Inflammatory macrophage treated with lipopolysaccharide for 1 hour (primary cell): ENCODE measurements at regions not wholly inside any gene's neighbourhood (a gene's known extent, or its start where the extent isn't known, plus 50 kb on each side); places are given as distances from the start of the nearest gene placed in this dataset.
"Not testable (repeated sequence)": the region's sequence is repeated elsewhere in the genome, so short reads cannot be mapped to it uniquely, and the experiment has no call there.

Experiments
- DNase-seq, 2 donors: peaks; one replicate each; pipeline ENCODE4 v3.0.0-alpha.2; 2020 to 2022

- no peak for DNase-seq
Measured at GRCh38 chr9:13809401-13809800, 504.5 kb downstream of the NFIB start.

- DNase-seq = no peak
Measured at GRCh38 chr9:13807118-13807517, 506.8 kb downstream of the NFIB start.

GRCh38 chr9:13806714-13807113 is 507.2 kb downstream of the NFIB start:
- no peak for DNase-seq

- no peak for DNase-seq
Measured at GRCh38 chr9:13805546-13805945, 508.4 kb downstream of the NFIB start.

GRCh38 chr9:13804532-13804931 is 509.4 kb downstream of the NFIB start:
- DNase-seq = no peak

- no peak for DNase-seq
Measured at GRCh38 chr9:13800776-13801175, 513.2 kb downstream of the NFIB start.

GRCh38 chr9:13797701-13798100 is 516.2 kb downstream of the NFIB start:
- DNase-seq = not testable (repeated sequence)

GRCh38 chr9:13791816-13792215 is 512.3 kb upstream of the MPDZ start:
- DNase-seq = no peak

- DNase-seq = no peak
Measured at GRCh38 chr9:13790055-13790454, 510.6 kb upstream of the MPDZ start.

- no peak for DNase-seq
Measured at GRCh38 chr9:13787234-13787833, 507.8 kb upstream of the MPDZ start.

GRCh38 chr9:13786711-13787110 is 507.2 kb upstream of the MPDZ start:
- DNase-seq = no peak

- no peak for DNase-seq
Measured at GRCh38 chr9:13786131-13786530, 506.6 kb upstream of the MPDZ start.

- DNase-seq = no peak
Measured at GRCh38 chr9:13779106-13779505, 499.6 kb upstream of the MPDZ start.

GRCh38 chr9:13778631-13779030 is 499.1 kb upstream of the MPDZ start:
- DNase-seq = no peak

- no peak for DNase-seq
Measured at GRCh38 chr9:13770956-13771355, 491.5 kb upstream of the MPDZ start.

- DNase-seq = no peak
Measured at GRCh38 chr9:13769641-13770040, 490.1 kb upstream of the MPDZ start.

- no peak for DNase-seq
Measured at GRCh38 chr9:13769006-13769405, 489.5 kb upstream of the MPDZ start.

- DNase-seq = no peak
Measured at GRCh38 chr9:13762209-13762608, 482.7 kb upstream of the MPDZ start.

GRCh38 chr9:13759551-13759950 is 480.1 kb upstream of the MPDZ start:
- DNase-seq = no peak

- no peak for DNase-seq
Measured at GRCh38 chr9:13758936-13759335, 479.4 kb upstream of the MPDZ start.

GRCh38 chr9:13756943-13757342 is 477.5 kb upstream of the MPDZ start:
- no peak for DNase-seq

GRCh38 chr9:13755551-13755950 is 476.1 kb upstream of the MPDZ start:
- DNase-seq = no peak

- no peak for DNase-seq
Measured at GRCh38 chr9:13750639-13751038, 471.1 kb upstream of the MPDZ start.

- no peak for DNase-seq
Measured at GRCh38 chr9:13750061-13750460, 470.6 kb upstream of the MPDZ start.

GRCh38 chr9:13746876-13747275 is 467.4 kb upstream of the MPDZ start:
- DNase-seq = no peak
